Ishikawa (cell line): ENCODE measurements at regions not wholly inside any gene's neighbourhood (a gene's known extent, or its start where the extent isn't known, plus 50 kb on each side); places are given as distances from the start of the nearest gene placed in this dataset.

Experiments
- CEBPB ChIP-seq: IDR thresholded peaks from 2 replicates; pipeline ENCODE4 v1.6.1; 2012
- EP300 ChIP-seq: IDR thresholded peaks from 2 replicates; pipeline ENCODE4 v1.6.1; 2012; ENCODE audit warnings: borderline replicate concordance
- FOXM1 ChIP-seq: IDR thresholded peaks from 2 replicates; pipeline ENCODE4 v1.6.1; 2012; ENCODE audit warnings: low read depth, borderline replicate concordance
- NFIC ChIP-seq: IDR thresholded peaks from 2 replicates; pipeline ENCODE4 v1.6.1; 2012
- TEAD4 ChIP-seq: IDR thresholded peaks from 2 replicates; pipeline ENCODE4 v1.6.1; 2012
- YY1 ChIP-seq: IDR thresholded peaks from 2 replicates; pipeline ENCODE4 v1.6.1; 2012; ENCODE audit warnings: low read depth
- TF ChIP-seq, protein P1 (sequence below): IDR thresholded peaks from 2 replicates; pipeline ENCODE4 v1.6.1; 2012

DNA sequence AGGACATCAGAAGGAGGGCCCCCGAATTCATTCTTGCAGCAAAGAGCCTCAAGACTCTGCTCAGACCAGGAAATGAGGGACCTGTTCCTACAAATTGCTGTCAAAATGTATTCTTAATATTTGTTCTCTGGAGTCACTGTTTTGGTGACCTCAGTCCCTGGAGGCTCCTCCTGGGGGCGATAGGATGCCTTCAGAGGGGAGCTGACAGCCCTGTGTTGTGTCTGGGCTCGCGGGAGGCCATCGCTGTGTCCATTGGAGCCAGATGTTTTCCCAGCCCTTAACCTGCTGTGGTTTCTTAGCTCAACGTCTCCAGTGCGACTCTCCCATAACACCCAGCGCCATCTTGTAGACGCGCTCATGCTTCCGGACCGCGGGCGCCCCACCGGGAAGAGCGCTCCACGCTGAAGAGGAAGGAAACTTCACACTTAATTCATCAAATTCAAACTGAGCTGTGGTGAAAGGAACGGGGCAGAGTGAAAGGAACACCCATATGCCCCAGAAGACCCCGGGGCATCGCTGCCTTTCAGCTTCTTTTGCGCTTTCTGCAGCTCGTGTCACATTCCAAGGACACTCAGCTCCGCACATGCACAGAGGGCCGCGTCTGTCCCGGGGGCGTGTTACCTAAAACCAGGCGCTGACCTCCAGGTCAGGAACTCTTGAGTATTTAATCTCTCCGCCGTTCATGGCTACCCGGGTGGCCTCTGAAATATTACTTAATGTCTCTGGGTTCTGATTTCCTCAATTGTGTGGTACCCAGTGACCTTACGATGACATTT, 112.3 kb upstream of the GDNF start:
- TF ChIP-seq EP300 (no peak), CEBPB (no peak), NFIC (no peak), TEAD4 (no peak), YY1 (no peak), FOXM1 (no peak)
- TF ChIP-seq, protein P1, sequence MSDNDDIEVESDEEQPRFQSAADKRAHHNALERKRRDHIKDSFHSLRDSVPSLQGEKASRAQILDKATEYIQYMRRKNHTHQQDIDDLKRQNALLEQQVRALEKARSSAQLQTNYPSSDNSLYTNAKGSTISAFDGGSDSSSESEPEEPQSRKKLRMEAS, result no peak
